Panc1 (cell line): ENCODE measurements at regions not wholly inside any gene's neighbourhood (a gene's known extent, or its start where the extent isn't known, plus 50 kb on each side); places are given as distances from the start of the nearest gene placed in this dataset.

ENCODE experiments used
- ATAC-seq: fragments of 200-7000 bp; cut with Tn5 transposase; 2 replicates; pipeline ENCODE4 v1.9.1; 2020; ENCODE audit warnings: mild to moderate bottlenecking, moderate library complexity
- BruUV-seq: library from RNA; stranded (reverse); fragments of 400-500 nt; replicated peaks from 2 replicates; lab custom pipeline; 2021; lab: Mats Ljungman, UMichigan
- CTCF ChIA-PET: fragments of 300-600 bp; sonication (Branson Sonifier 250); formaldehyde crosslinking; loops from one replicate; lab custom pipeline; 2022; ENCODE audit warnings: antibody characterized with exemption; lab: Charles Lee
- POLR2A ChIA-PET: fragments of 300-600 bp; sonication (Branson Sonifier 250); formaldehyde crosslinking; loops from one replicate; lab custom pipeline; 2022; ENCODE audit warnings: antibody characterized with exemption; lab: Charles Lee
- DNase-seq: peaks from one replicate; pipeline ENCODE4 v3.0.0-alpha.2; 2010; ENCODE audit warnings: low read depth, low spot score
- H3K27ac ChIP-seq: 2 replicates; pipeline ENCODE4 v1.5.1; 2011; ENCODE audit warnings: mild to moderate bottlenecking, low read length, inconsistent platforms
- H3K27me3 ChIP-seq: fragments of 200-500 bp; sonication (Bioruptor generic); 2 replicates; pipeline ENCODE4 v1.6.0; 2014; ENCODE audit warnings: low read length, inconsistent platforms; ENCODE audit not compliant: control insufficient read depth, insufficient read depth
- H3K36me3 ChIP-seq: fragments of 200-500 bp; sonication (Bioruptor generic); 2 replicates; pipeline ENCODE4 v1.5.1; 2014; ENCODE audit warnings: inconsistent platforms, mild to moderate bottlenecking, low read length, moderate library complexity; ENCODE audit not compliant: control insufficient read depth, insufficient read depth
- H3K4me1 ChIP-seq: 2 replicates; pipeline ENCODE4 v1.5.1; 2011; ENCODE audit warnings: inconsistent platforms, mild to moderate bottlenecking, low read length, moderate library complexity; ENCODE audit not compliant: control insufficient read depth, insufficient read depth
- H3K4me3 ChIP-seq, 2 experiments: 2 replicates each; pipeline ENCODE4 v1.5.1; 2011 to 2012; ENCODE audit warnings: low read depth in 2 of 2, low read length in 2 of 2, mild to moderate bottlenecking in 2 of 2, inconsistent platforms in 1 of 2, moderate library complexity in 1 of 2
- H3K9me3 ChIP-seq: fragments of 200-500 bp; sonication (Bioruptor generic); 2 replicates; pipeline ENCODE4 v1.5.1; 2014; ENCODE audit warnings: low read depth, mild to moderate bottlenecking, inconsistent platforms, low read length, moderate library complexity; ENCODE audit not compliant: control insufficient read depth, insufficient read depth
- POLR2AphosphoS5 ChIP-seq: IDR thresholded peaks from 2 replicates; pipeline ENCODE4 v1.6.1; 2012; ENCODE audit warnings: mild to moderate bottlenecking, low read depth, low read length, moderate library complexity
- REST ChIP-seq, 2 experiments: IDR thresholded peaks; 2 replicates each; pipeline ENCODE4 v1.6.1; 2011 to 2012; ENCODE audit warnings: low read depth in 2 of 2, control low read depth in 1 of 2, low read length in 1 of 2, mild to moderate bottlenecking in 1 of 2, moderate library complexity in 1 of 2; ENCODE audit not compliant: insufficient read depth in 1 of 2
- SIN3A ChIP-seq: IDR thresholded peaks from 2 replicates; pipeline ENCODE4 v1.6.1; 2012; ENCODE audit warnings: low read depth, mild to moderate bottlenecking, low read length, moderate library complexity, borderline replicate concordance; ENCODE audit not compliant: insufficient read depth
- TCF7L2 ChIP-seq: IDR thresholded peaks from 2 replicates; pipeline ENCODE4 v1.6.1; 2011; ENCODE audit warnings: mild to moderate bottlenecking, low read depth, low read length, inconsistent platforms
- in situ Hi-C: cut with HindIII; loops from 2 replicates; pipeline ENCODE4 v1.10.0; 2016; ENCODE audit warnings: low sequenced_read_pairs, low pct_unique_long_range_greater_than_20kb
- intact Hi-C: fragments of 100-400 bp; cut with micrococcal nuclease; formaldehyde crosslinking; loops from one replicate; pipeline ENCODE4 v1.10.0; 2022; ENCODE audit not compliant: unreplicated experiment
- TF ChIP-seq, protein P1 (sequence below): fragments of 450-650 bp; IDR thresholded peaks from 2 replicates; pipeline ENCODE4 v1.5.1; 2017; ENCODE audit warnings: mild to moderate bottlenecking

DNA sequence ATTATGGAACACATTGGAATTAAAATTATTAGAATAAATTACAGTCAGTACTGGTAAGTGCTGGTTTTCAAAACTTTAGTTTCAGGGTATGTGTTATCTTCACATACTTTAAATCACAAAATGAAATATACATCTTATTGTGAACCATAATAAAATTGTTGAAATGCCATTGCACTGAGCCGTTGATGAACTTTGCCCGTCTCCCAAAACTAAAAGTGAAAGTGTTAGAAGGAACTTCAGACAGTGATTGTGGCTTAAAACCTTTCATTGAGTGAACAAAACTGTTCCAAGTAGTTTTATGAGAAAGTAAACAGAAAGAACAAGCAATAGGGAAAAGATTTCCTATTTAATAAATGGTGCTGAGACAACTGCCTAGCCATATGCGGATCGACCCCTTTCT, 811.6 kb downstream of the PLCL1 start:
- Histone ChIP-seq H3K4me1 (no peaks in the 10 kb centered on the region), H3K27ac (no peak overlapping the region), H3K27me3 (no peaks in the 10 kb centered on the region), H3K4me3 (0 out of 4 replicates have a peak overlapping the region, but pooled peaks of 1 of the 2 experiments have one; percentile 7), H3K9me3 (no peaks in the 10 kb centered on the region), H3K36me3 (no peaks in the 10 kb centered on the region)
- no peak for ATAC-seq
- POLR2A ChIA-PET: no interaction called here
- no peak for TF ChIP-seq SIN3A
- no peak for TF ChIP-seq POLR2AphosphoS5
- TF ChIP-seq, protein P1, sequence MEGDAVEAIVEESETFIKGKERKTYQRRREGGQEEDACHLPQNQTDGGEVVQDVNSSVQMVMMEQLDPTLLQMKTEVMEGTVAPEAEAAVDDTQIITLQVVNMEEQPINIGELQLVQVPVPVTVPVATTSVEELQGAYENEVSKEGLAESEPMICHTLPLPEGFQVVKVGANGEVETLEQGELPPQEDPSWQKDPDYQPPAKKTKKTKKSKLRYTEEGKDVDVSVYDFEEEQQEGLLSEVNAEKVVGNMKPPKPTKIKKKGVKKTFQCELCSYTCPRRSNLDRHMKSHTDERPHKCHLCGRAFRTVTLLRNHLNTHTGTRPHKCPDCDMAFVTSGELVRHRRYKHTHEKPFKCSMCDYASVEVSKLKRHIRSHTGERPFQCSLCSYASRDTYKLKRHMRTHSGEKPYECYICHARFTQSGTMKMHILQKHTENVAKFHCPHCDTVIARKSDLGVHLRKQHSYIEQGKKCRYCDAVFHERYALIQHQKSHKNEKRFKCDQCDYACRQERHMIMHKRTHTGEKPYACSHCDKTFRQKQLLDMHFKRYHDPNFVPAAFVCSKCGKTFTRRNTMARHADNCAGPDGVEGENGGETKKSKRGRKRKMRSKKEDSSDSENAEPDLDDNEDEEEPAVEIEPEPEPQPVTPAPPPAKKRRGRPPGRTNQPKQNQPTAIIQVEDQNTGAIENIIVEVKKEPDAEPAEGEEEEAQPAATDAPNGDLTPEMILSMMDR: no peak
- TF ChIP-seq REST (IDR thresholded peaks at IDR 0.05; ENCODE audit: insufficient read depth in 1 of 2, low read depth in 2 of 2, low read length in 1 of 2): no peak
- TF ChIP-seq TCF7L2: no peak
- intact Hi-C loops (no loop called here), in situ Hi-C loops (no loop called here)
- DNase-seq: no peak
- CTCF ChIA-PET: no interaction called here
- no TSS peak for BruUV-seq

GRCh38 chr2:198611201-198611600, 806.8 kb downstream of the PLCL1 start:
- intact Hi-C loops: no loop called here
- Histone ChIP-seq H3K4me3 (no peak overlapping the region), H3K9me3 (no peaks in the 10 kb centered on the region), H3K4me1 (no peaks in the 10 kb centered on the region), H3K27me3 (no peaks in the 10 kb centered on the region), H3K36me3 (no peaks in the 10 kb centered on the region), H3K27ac (no peak overlapping the region)
- DNase-seq (no peak), ATAC-seq (no peak)
- ChIA-PET POLR2A (no interaction called here), CTCF (no interaction called here)
- BruUV-seq: no TSS peak
- in situ Hi-C loops: no loop called here
- TF ChIP-seq TCF7L2 (no peak), REST (IDR thresholded peaks at IDR 0.05; ENCODE audit: insufficient read depth in 1 of 2, low read depth in 2 of 2, low read length in 1 of 2) (no peak), POLR2AphosphoS5 (no peak), SIN3A (no peak)
- TF ChIP-seq, protein P1: no peak
